OCI-LY7 (cell line): ENCODE measurements at regions not wholly inside any gene's neighbourhood (a gene's known extent, or its start where the extent isn't known, plus 50 kb on each side); places are given as distances from the start of the nearest gene placed in this dataset.

Experiments used
- BruUV-seq: library from RNA; stranded (reverse); fragments of 400-500 nt; replicated peaks from 2 replicates; lab custom pipeline; 2021; lab: Mats Ljungman, UMichigan
- CTCF ChIA-PET: fragments of 300-600 bp; sonication (Branson Sonifier 250); formaldehyde crosslinking; loops from one replicate; lab custom pipeline; 2022; ENCODE audit warnings: antibody characterized with exemption; ENCODE audit not compliant: unreplicated experiment; lab: Charles Lee
- POLR2A ChIA-PET: fragments of 300-600 bp; sonication (Branson Sonifier 250); formaldehyde crosslinking; loops from one replicate; lab custom pipeline; 2022; ENCODE audit warnings: antibody characterized with exemption; lab: Charles Lee
- DNase-seq: peaks from one replicate; pipeline ENCODE4 v3.0.0-alpha.2; 2015; ENCODE audit warnings: low spot score
- H2AFZ ChIP-seq: fragments of 200-600 bp; sonication (generic), shearing (Covaris generic); 2 replicates; pipeline ENCODE4 v1.6.1; 2014; ENCODE audit warnings: mild to moderate bottlenecking, antibody characterized with exemption, low read length, moderate library complexity
- H3K27ac ChIP-seq: fragments of 200-600 bp; sonication (generic); 2 replicates; pipeline ENCODE4 v1.5.1; 2014; ENCODE audit warnings: mixed run types, low read depth, mild to moderate bottlenecking, moderate library complexity, low read length, inconsistent platforms; ENCODE audit not compliant: poor library complexity, severe bottlenecking
- H3K36me3 ChIP-seq: fragments of 200-600 bp; sonication (generic); 2 replicates; pipeline ENCODE4 v1.6.1; 2014; ENCODE audit warnings: mild to moderate bottlenecking, antibody characterized with exemption, low read length, moderate library complexity, mixed read lengths; ENCODE audit not compliant: insufficient read depth
- H3K4me1 ChIP-seq: fragments of 200-600 bp; sonication (generic); 2 replicates; pipeline ENCODE4 v1.5.1; 2014; ENCODE audit warnings: mild to moderate bottlenecking, low read length; ENCODE audit not compliant: insufficient read depth, poor library complexity, severe bottlenecking
- H3K4me2 ChIP-seq: fragments of 200-600 bp; sonication (generic); 2 replicates; pipeline ENCODE4 v1.6.1; 2014; ENCODE audit warnings: mild to moderate bottlenecking, low read length
- H3K4me3 ChIP-seq: fragments of 200-600 bp; sonication (generic); 2 replicates; pipeline ENCODE4 v1.5.1; 2014; ENCODE audit warnings: mild to moderate bottlenecking, low read depth, low read length; ENCODE audit not compliant: poor library complexity, severe bottlenecking
- H3K79me2 ChIP-seq: fragments of 200-600 bp; sonication (generic); 2 replicates; pipeline ENCODE4 v1.6.1; 2016; ENCODE audit warnings: low read depth, mild to moderate bottlenecking, low read length, moderate library complexity, mixed read lengths; ENCODE audit not compliant: insufficient read depth
- H3K9me2 ChIP-seq: fragments of 200-600 bp; sonication (generic); 2 replicates; pipeline ENCODE4 v1.6.1; 2016; ENCODE audit warnings: mild to moderate bottlenecking, low read length, mixed read lengths; ENCODE audit not compliant: insufficient read depth
- H3K9me3 ChIP-seq: fragments of 200-600 bp; sonication (generic); 2 replicates; pipeline ENCODE4 v1.6.1; 2014; ENCODE audit warnings: mild to moderate bottlenecking, mixed run types, low read length, mixed read lengths
- H4K20me1 ChIP-seq: fragments of 200-600 bp; sonication (generic); 2 replicates; pipeline ENCODE4 v1.6.1; 2014; ENCODE audit warnings: mild to moderate bottlenecking, antibody characterized with exemption, low read length, moderate library complexity, mixed read lengths; ENCODE audit not compliant: insufficient read depth
- CTCF ChIP-seq: fragments of 200-600 bp; sonication (generic); conservative IDR thresholded peaks from 2 replicates; pipeline ENCODE4 v1.5.1; 2014; ENCODE audit warnings: mild to moderate bottlenecking, antibody characterized with exemption, low read length, moderate library complexity, mixed read lengths
- EZH2phosphoT487 ChIP-seq: fragments of 200-600 bp; sonication (generic); IDR thresholded peaks from 2 replicates; pipeline ENCODE4 v1.6.1; 2018; ENCODE audit warnings: low read depth, borderline replicate concordance, mild to moderate bottlenecking, mixed run types, antibody characterized with exemption, low read length, moderate library complexity, mixed read lengths
- intact Hi-C: fragments of 100-400 bp; cut with micrococcal nuclease; formaldehyde crosslinking; loops from one replicate; pipeline ENCODE4 v1.10.0; 2022; ENCODE audit not compliant: unreplicated experiment

- Histone ChIP-seq H3K9me3 (no peaks in the 10 kb centered on the region), H4K20me1 (no peaks in the 10 kb centered on the region), H3K27ac (no peak overlapping the region), H2AFZ (no peak overlapping the region), H3K4me3 (no peak overlapping the region), H3K79me2 (no peaks in the 10 kb centered on the region), H3K36me3 (no peaks in the 10 kb centered on the region), H3K4me2 (no peak overlapping the region), H3K4me1 (no peaks in the 10 kb centered on the region), H3K9me2 (no peaks in the 10 kb centered on the region)
- DNase-seq = no peak
- no TSS peak for BruUV-seq
- POLR2A ChIA-PET = no interaction called here
- CTCF ChIA-PET = no interaction called here
- TF ChIP-seq CTCF (no peak), EZH2phosphoT487 (no peak)
- intact Hi-C loops = no loop called here
These were observed 268.0 kb downstream of the CTTN start for GRCh38 chr11:70666311-70666710.

- Histone ChIP-seq H3K4me1 (no peaks in the 10 kb centered on the region), H3K27ac (no peak overlapping the region), H3K9me3 (no peaks in the 10 kb centered on the region), H3K4me3 (no peak overlapping the region), H3K4me2 (no peak overlapping the region), H4K20me1 (no peaks in the 10 kb centered on the region), H3K9me2 (no peaks in the 10 kb centered on the region), H2AFZ (no peak overlapping the region), H3K79me2 (no peaks in the 10 kb centered on the region), H3K36me3 (no peaks in the 10 kb centered on the region)
- POLR2A ChIA-PET = no interaction called here
- DNase-seq = no peak
- BruUV-seq = no TSS peak
- TF ChIP-seq EZH2phosphoT487 (no peak), CTCF (no peak)
- CTCF ChIA-PET = no interaction called here
- intact Hi-C loops = no loop called here
These were observed 269.4 kb downstream of the CTTN start for GRCh38 chr11:70667767-70668166.

GRCh38 chr11:70668204-70669202 lies 270.2 kb downstream of the CTTN start:
- no peaks in the 10 kb centered on the region for H3K9me3 ChIP-seq
- ChIA-PET CTCF (no interaction called here), POLR2A (no interaction called here)
- no peaks in the 10 kb centered on the region for H4K20me1 ChIP-seq
- H3K4me2 ChIP-seq = no peak overlapping the region
- intact Hi-C loops = no loop called here
- H2AFZ ChIP-seq = no peak overlapping the region
- TF ChIP-seq CTCF = no peak
- TF ChIP-seq EZH2phosphoT487 = no peak
- H3K4me1 ChIP-seq = no peaks in the 10 kb centered on the region
- H3K36me3 ChIP-seq = no peaks in the 10 kb centered on the region
- no TSS peak for BruUV-seq
- DNase-seq = no peak
- H3K4me3 ChIP-seq = no peak overlapping the region
- no peaks in the 10 kb centered on the region for H3K79me2 ChIP-seq
- no peak overlapping the region for H3K27ac ChIP-seq
- no peaks in the 10 kb centered on the region for H3K9me2 ChIP-seq
